ENCODE measurements at regions not wholly inside any gene's neighbourhood (a gene's known extent, or its start where the extent isn't known, plus 50 kb on each side); places are given as distances from the start of the nearest gene placed in this dataset.

GRCh38 chr16:80065541-80065940 is 465.0 kb upstream of the MAF start:
- DNase-seq: no peak

- DNase-seq: no peak
These were observed 463.2 kb upstream of the MAF start for GRCh38 chr16:80063713-80064069.

GRCh38 chr16:80063031-80063712 is 462.6 kb upstream of the MAF start:
- no peak for DNase-seq

GRCh38 chr16:80062361-80063030 is 462.0 kb upstream of the MAF start:
- DNase-seq: no peak

- DNase-seq: no peak
These were observed 459.9 kb upstream of the MAF start for GRCh38 chr16:80060470-80060869.

GRCh38 chr16:80059836-80060235 is 459.3 kb upstream of the MAF start:
- DNase-seq: no peak

- DNase-seq: no peak
These were observed 457.7 kb upstream of the MAF start for GRCh38 chr16:80058214-80058613.

- DNase-seq: no peak
These were observed 455.8 kb upstream of the MAF start for GRCh38 chr16:80056324-80056723.

- DNase-seq: no peak
These were observed 455.3 kb upstream of the MAF start for GRCh38 chr16:80055831-80056230.

- DNase-seq: no peak
These were observed 454.1 kb upstream of the MAF start for GRCh38 chr16:80054647-80055046.

GRCh38 chr16:80051040-80051439 is 450.5 kb upstream of the MAF start:
- DNase-seq: no peak

- no peak for DNase-seq
These were observed 447.7 kb upstream of the MAF start for GRCh38 chr16:80048250-80048649.

GRCh38 chr16:80047842-80048241 is 447.3 kb upstream of the MAF start:
- no peak for DNase-seq

GRCh38 chr16:80046848-80047247 is 446.3 kb upstream of the MAF start:
- no peak for DNase-seq

GRCh38 chr16:80046261-80046660 is 445.7 kb upstream of the MAF start:
- DNase-seq: no peak

GRCh38 chr16:80045861-80046260 is 445.3 kb upstream of the MAF start:
- DNase-seq: no peak

GRCh38 chr16:80041410-80041809 is 440.9 kb upstream of the MAF start:
- DNase-seq: no peak

- DNase-seq: no peak
These were observed 440.3 kb upstream of the MAF start for GRCh38 chr16:80040814-80041213.

- no peak for DNase-seq
These were observed 439.9 kb upstream of the MAF start for GRCh38 chr16:80040413-80040812.

GRCh38 chr16:80039777-80040176 is 439.2 kb upstream of the MAF start:
- DNase-seq: no peak

- no peak for DNase-seq
These were observed 438.0 kb upstream of the MAF start for GRCh38 chr16:80038566-80038965.

- no peak for DNase-seq
These were observed 434.6 kb upstream of the MAF start for GRCh38 chr16:80034948-80035663.

- no peak for DNase-seq
These were observed 433.9 kb upstream of the MAF start for GRCh38 chr16:80034469-80034826.

GRCh38 chr16:80033783-80034468 is 433.4 kb upstream of the MAF start:
- DNase-seq: no peak
